ENCODE measurements at regions not wholly inside any gene's neighbourhood (a gene's known extent, or its start where the extent isn't known, plus 50 kb on each side); places are given as distances from the start of the nearest gene placed in this dataset.

DNA sequence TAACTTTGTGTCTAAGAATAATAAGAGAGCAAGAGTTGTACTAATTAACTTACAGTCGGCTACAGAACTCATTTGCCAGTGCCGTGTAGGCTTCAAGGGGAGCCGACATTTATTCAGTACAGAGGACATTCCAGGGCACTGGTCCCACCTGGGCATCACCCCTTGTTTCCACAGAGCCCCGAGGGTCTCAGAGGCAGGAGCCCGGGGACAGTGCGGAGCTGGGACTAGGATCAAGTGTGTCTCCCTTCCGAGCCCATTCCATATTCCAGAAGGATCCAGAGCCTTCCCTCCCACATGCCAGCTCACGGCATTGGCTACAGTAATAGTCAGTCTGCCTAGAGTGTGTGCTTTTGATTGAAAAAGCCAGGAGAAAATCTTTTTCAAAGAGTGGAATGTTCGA, 71.5 kb upstream of the CTDP1 start:
- no peaks in the 10 kb centered on the region for H4K20me1 ChIP-seq (ENCODE audit: insufficient read depth, low read length)
- no peaks in the 10 kb centered on the region for H3K36me3 ChIP-seq (replicated peaks; ENCODE audit: insufficient read depth, low read length)
- H2AFZ ChIP-seq (ENCODE audit: low read length), result no peak overlapping the region
- H3K9me3 ChIP-seq (replicated peaks; ENCODE audit: insufficient read depth, low read length), result no peaks in the 10 kb centered on the region
- no peaks in the 10 kb centered on the region for H3K79me2 ChIP-seq (ENCODE audit: low read length)
- no peak overlapping the region for H3K4me2 ChIP-seq (ENCODE audit: low read depth, low read length)
- no peak overlapping the region for H3K9ac ChIP-seq (ENCODE audit: low read length)
- H3K27ac ChIP-seq (ENCODE audit: low read length), result no peak overlapping the region
- H3K27me3 ChIP-seq (replicated peaks; ENCODE audit: insufficient read depth, low read length), result no peaks in the 10 kb centered on the region
- H3K9me2 ChIP-seq (replicated peaks; ENCODE audit: insufficient read depth, low read length), result no peaks in the 10 kb centered on the region
- H3K4me1 ChIP-seq (ENCODE audit: low read length), result no peaks in the 10 kb centered on the region
- TF ChIP-seq EZH2phosphoT487 (IDR thresholded peaks at IDR 0.05; ENCODE audit: low read length) (no peak), EZH2 (optimal IDR thresholded peaks at IDR 0.05; ENCODE audit: low read depth, low read length) (no peak)
- TF ChIP-seq, protein P1, sequence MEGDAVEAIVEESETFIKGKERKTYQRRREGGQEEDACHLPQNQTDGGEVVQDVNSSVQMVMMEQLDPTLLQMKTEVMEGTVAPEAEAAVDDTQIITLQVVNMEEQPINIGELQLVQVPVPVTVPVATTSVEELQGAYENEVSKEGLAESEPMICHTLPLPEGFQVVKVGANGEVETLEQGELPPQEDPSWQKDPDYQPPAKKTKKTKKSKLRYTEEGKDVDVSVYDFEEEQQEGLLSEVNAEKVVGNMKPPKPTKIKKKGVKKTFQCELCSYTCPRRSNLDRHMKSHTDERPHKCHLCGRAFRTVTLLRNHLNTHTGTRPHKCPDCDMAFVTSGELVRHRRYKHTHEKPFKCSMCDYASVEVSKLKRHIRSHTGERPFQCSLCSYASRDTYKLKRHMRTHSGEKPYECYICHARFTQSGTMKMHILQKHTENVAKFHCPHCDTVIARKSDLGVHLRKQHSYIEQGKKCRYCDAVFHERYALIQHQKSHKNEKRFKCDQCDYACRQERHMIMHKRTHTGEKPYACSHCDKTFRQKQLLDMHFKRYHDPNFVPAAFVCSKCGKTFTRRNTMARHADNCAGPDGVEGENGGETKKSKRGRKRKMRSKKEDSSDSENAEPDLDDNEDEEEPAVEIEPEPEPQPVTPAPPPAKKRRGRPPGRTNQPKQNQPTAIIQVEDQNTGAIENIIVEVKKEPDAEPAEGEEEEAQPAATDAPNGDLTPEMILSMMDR (IDR thresholded peaks at IDR 0.05; ENCODE audit: low read length), result no peak
- no peak for DNase-seq
- H3F3A ChIP-seq (ENCODE audit: insufficient read depth, low read length), result no peaks in the 10 kb centered on the region
- H3K4me3 ChIP-seq (ENCODE audit: low read length), result no peak overlapping the region

DNA sequence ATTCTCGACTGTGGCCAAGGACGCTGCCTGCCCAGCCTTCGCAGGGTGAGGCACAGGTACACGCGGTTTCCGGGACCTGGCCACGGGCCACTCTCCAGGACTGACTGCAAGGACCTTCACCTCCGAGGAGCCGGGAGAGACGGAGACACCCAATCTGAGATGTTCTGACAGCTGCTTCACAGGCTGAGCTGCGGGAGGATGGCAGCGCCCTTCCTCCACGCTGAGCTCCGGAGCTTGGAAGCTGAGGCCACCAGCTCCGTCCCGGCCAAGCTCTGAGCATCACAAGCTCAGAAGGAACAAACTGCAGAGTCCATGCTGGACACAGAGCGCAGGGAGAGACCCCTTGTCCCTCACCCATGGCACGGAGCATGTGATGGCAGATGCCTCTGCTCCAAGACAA, 71.1 kb upstream of the CTDP1 start:
- no peak overlapping the region for H3K9ac ChIP-seq (ENCODE audit: low read length)
- no peaks in the 10 kb centered on the region for H3F3A ChIP-seq (ENCODE audit: insufficient read depth, low read length)
- H3K9me2 ChIP-seq (replicated peaks; ENCODE audit: insufficient read depth, low read length), result no peaks in the 10 kb centered on the region
- no peaks in the 10 kb centered on the region for H4K20me1 ChIP-seq (ENCODE audit: insufficient read depth, low read length)
- no peak overlapping the region for H3K4me2 ChIP-seq (ENCODE audit: low read depth, low read length)
- DNase-seq, result no peak
- TF ChIP-seq, protein P1 (IDR thresholded peaks at IDR 0.05; ENCODE audit: low read length), result no peak
- TF ChIP-seq EZH2phosphoT487 (IDR thresholded peaks at IDR 0.05; ENCODE audit: low read length) (no peak), EZH2 (optimal IDR thresholded peaks at IDR 0.05; ENCODE audit: low read depth, low read length) (no peak)
- H3K27me3 ChIP-seq (replicated peaks; ENCODE audit: insufficient read depth, low read length), result no peaks in the 10 kb centered on the region
- H2AFZ ChIP-seq (ENCODE audit: low read length), result no peak overlapping the region
- H3K27ac ChIP-seq (ENCODE audit: low read length), result no peak overlapping the region
- H3K79me2 ChIP-seq (ENCODE audit: low read length), result no peaks in the 10 kb centered on the region
- no peak overlapping the region for H3K4me3 ChIP-seq (ENCODE audit: low read length)
- no peaks in the 10 kb centered on the region for H3K36me3 ChIP-seq (replicated peaks; ENCODE audit: insufficient read depth, low read length)
- no peaks in the 10 kb centered on the region for H3K4me1 ChIP-seq (ENCODE audit: low read length)
- no peaks in the 10 kb centered on the region for H3K9me3 ChIP-seq (replicated peaks; ENCODE audit: insufficient read depth, low read length)

- H2AFZ ChIP-seq (ENCODE audit: low read length), result no peak overlapping the region
- H3K9me3 ChIP-seq (replicated peaks; ENCODE audit: insufficient read depth, low read length), result no peaks in the 10 kb centered on the region
- no peaks in the 10 kb centered on the region for H3K4me1 ChIP-seq (ENCODE audit: low read length)
- no peak overlapping the region for H3K4me3 ChIP-seq (ENCODE audit: low read length)
- H3K9me2 ChIP-seq (replicated peaks; ENCODE audit: insufficient read depth, low read length), result no peaks in the 10 kb centered on the region
- H3K9ac ChIP-seq (ENCODE audit: low read length), result no peak overlapping the region
- no peak for DNase-seq
- H4K20me1 ChIP-seq (ENCODE audit: insufficient read depth, low read length), result no peaks in the 10 kb centered on the region
- H3K36me3 ChIP-seq (replicated peaks; ENCODE audit: insufficient read depth, low read length), result no peaks in the 10 kb centered on the region
- H3K27ac ChIP-seq (ENCODE audit: low read length), result no peak overlapping the region
- no peaks in the 10 kb centered on the region for H3F3A ChIP-seq (ENCODE audit: insufficient read depth, low read length)
- no peak overlapping the region for H3K4me2 ChIP-seq (ENCODE audit: low read depth, low read length)
- TF ChIP-seq, protein P1 (IDR thresholded peaks at IDR 0.05; ENCODE audit: low read length), result no peak
- no peak for TF ChIP-seq EZH2phosphoT487 (IDR thresholded peaks at IDR 0.05; ENCODE audit: low read length)
- no peak for TF ChIP-seq EZH2 (optimal IDR thresholded peaks at IDR 0.05; ENCODE audit: low read depth, low read length)
- H3K27me3 ChIP-seq (replicated peaks; ENCODE audit: insufficient read depth, low read length), result no peaks in the 10 kb centered on the region
- H3K79me2 ChIP-seq (ENCODE audit: low read length), result no peaks in the 10 kb centered on the region
Measured at GRCh38 chr18:79608999-79609461, 70.6 kb upstream of the CTDP1 start.

Data from MM.1S (cell line).